Stimulated activated CD4-positive, alpha-beta T cell treated with anti-CD3 and anti-CD28 coated beads, Interleukin-1b, Interleukin-23, amount 100 ng/mL, for 4 hours (primary cell): ENCODE measurements at regions not wholly inside any gene's neighbourhood (a gene's known extent, or its start where the extent isn't known, plus 50 kb on each side); places are given as distances from the start of the nearest gene placed in this dataset.

Source experiments
- DNase-seq, 2 donors: peaks; one replicate each; pipeline ENCODE4 v3.0.0-alpha.2; 2020; ENCODE audit warnings: low read depth in 2 of 2

DNA sequence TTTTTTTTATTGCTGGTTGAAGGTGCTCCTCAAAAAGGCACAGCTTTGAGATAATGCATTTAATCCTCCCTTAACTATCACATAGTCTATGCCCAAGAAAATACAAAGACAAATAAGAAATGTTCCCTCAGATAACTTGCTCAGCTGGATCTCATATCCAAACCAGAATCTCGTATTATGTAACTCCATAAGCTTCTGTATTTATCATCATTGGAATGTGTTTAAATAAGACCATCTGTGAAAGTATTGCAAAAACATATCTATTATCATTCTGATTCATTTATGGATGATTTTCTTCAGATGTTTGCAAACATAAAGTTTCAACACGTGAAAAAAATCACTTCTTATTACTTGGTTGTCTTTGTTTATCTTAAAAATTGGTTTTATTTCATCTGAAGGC, 190.9 kb downstream of the IRS2 start:
- DNase-seq: no peak

DNA sequence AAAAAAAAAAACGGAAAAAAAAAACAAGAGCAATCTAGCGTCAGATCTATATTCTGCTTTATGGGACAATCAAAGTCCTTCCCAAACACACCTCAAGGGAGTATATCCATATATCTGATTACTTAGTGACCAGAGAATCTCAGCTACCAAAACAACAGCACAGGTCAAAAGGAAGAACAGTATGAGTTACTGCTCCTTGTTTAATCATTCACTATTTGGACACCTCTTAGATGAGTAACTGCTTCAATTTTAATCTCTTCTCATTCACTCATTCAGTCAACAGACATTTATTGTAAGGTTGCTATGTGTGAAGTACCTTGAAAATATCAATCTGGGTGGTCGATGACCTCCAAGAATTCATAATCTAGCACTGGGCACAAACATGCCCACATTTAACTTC, 193.2 kb downstream of the IRS2 start:
- DNase-seq: no peak

DNA sequence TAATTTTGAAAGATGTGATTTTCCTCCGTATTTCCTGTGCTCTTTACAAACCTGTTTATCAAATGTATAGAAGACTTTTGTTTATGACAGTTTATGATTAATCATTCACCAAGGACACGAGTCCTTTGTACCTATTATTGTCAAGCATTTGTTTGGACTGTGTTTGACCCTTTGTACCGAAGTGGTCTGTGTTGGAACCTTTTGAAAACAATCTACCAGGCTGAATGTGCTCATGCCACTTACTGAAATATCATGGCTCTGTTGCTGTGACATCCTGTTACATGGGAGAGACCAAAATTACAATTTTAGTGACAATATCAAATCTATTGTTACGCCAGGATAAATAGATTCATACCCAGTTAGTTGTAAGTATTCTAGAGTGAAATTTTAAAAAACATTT, 193.6 kb downstream of the IRS2 start:
- no peak for DNase-seq

DNA sequence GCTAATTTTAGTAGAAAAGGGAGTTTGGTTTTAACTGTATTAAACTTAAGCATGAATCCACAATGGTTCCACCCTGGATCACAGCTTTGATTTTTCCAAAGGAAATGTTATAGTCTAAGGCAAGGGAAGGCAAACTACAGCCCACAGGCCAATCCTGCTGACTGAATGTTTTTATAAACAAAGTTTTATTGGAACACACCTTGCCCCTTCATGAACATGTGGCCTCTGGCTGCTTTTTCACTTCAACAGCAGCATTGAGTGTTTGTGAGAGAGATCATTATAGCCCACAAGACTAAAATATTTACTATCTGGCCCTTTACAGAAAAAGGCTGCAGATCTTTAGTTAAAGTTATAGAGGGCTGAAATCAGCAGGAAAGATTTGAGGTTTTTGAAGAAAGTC, 198.7 kb downstream of the IRS2 start:
- no peak for DNase-seq

DNA sequence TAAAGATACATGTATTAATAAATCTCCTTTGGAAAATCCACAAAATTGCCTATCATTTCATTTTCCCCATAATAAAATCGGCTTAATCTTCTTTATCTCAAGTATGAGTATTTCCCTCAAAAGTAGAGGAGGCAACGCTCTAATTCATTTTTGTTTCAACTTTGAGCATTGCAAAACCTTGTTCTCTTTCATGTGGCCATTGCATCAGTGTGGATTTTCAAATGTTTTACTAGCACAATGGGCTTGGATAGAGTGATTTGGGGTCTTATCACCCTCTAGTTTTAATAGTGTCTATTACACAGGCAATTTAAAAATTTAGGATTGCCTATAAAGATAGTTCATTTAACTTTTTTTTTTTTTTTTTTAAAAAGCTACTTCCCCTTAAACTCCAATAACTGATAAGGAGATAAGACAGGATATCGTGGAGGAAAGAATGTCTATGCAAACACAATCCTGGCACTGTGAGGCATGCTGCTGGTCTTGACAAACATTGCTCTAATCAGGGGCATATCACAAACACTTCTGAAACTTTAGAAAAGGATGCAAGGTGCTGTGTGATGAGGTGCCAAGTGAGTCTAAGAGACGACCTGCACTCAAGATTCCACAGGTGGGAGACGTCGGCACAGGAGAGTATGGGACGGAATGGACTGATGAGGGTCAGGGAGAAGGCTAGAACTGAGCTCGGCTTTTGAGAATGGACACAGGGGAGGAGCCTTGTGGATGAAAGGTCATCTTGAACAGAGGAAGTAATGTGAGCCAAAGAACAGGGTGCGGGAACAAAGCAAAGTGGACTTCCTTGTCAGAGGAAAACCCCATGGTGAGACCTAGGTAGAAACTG, 199.7 kb downstream of the IRS2 start:
- no peak for DNase-seq

DNA sequence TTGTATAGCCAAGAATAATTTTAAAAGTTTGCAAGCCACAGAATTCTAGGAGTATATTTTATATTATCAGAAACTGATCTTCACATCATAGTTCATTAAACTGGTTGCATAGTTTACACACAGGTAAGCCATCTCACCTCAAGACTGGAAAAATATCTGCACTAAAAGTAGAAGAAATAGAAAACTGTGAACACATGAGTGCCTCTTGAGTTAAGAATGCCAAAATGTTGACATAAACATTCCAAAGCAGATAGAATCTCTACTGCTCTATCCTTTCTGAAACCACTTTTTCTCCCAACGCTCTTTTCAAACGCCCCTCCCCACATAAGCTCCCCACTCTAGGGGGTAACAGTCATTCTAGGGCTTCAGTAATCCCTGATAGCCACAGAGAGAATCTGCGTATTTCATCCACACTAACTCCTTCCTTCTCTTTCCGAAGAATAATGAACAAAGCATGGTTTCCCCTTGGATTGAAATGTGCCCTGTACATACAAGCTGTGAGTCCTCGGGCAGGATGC, 201.5 kb downstream of the IRS2 start:
- DNase-seq: no peak

DNA sequence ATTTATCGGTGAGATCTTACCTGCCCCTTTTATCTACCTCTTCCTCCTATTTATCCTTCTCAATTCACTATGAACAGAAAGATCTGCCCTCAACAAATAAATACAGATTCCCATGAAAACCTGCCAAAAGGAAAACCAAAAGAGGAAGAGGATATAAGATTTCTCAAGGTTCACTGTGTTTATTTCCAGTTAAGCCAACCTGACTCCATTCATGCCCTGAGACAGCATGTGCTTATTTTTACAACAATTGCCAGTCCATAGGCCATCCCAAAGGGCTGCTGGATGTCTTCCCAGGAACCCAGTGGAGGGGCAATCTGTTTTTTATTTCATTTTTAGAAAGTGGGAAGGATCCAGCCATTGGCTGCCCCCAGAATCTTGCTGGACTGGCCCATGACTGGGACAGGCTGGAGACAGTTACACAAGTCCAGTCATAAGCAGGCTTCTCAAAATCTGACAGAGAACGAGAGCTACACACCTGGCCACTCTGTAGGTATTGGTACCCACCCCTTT, 209.1 kb downstream of the IRS2 start:
- DNase-seq: no peak

DNA sequence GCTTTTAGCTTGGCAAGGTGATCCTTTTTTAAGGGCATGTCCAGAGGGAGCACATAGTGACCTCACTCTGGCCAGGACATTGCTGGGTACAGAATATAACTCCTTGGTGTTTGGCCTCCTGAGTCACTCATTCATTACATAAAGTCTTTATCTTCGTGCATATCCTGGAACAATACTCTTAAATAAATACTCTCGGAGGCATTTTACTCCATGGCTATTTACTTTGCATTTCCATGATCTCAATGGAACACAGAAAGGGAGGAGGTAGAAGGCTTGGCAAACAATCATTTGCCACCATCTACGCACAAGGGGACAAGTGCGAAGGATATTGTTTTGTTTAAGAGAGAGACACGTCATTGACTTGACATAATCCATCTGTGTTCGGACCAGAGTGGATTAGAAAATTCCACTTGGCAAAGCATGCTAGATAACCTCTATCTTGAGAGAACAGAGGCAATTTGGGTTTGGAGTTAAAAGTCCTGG, 210.0 kb downstream of the IRS2 start:
- no peak for DNase-seq

DNA sequence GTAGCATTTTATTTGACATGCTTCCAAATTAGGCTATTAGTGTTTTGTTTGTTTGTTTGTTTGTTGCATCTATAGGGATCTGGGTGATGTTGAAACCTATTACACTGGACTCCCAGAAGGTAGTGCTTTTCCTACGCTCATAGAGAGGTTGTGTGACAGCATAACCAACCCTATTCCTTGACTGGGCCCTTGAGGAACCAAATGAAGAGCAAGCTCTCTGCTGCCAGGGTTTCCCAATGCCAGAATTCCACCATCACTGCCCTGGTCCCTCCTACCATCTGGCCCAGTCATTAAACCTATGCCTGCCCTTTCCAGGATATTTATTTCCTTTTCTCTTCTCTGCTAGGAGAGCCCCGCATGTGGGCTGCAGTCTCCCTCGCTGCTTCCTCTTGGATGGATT, 210.6 kb downstream of the IRS2 start:
- DNase-seq: no peak

DNA sequence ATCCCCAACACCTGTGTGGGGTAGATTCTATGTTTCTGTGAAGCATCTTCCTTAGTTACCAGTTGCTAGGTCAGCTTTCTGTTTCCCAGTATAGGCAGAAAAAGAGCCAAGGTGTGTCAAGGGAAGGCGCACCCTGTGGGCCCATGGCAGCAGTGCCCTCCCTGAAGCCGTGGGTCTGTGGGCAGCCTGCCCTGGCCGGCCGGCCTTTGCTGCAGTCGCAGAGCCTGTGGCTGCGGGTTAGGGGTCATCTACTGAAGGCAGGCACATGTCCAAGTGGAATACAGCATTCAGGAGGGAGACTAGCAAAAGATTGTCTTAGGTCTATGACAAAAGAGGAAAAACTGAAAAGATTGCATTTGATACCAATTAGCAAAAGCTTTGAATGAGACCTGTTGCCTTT, 214.0 kb downstream of the IRS2 start:
- no peak for DNase-seq

DNA sequence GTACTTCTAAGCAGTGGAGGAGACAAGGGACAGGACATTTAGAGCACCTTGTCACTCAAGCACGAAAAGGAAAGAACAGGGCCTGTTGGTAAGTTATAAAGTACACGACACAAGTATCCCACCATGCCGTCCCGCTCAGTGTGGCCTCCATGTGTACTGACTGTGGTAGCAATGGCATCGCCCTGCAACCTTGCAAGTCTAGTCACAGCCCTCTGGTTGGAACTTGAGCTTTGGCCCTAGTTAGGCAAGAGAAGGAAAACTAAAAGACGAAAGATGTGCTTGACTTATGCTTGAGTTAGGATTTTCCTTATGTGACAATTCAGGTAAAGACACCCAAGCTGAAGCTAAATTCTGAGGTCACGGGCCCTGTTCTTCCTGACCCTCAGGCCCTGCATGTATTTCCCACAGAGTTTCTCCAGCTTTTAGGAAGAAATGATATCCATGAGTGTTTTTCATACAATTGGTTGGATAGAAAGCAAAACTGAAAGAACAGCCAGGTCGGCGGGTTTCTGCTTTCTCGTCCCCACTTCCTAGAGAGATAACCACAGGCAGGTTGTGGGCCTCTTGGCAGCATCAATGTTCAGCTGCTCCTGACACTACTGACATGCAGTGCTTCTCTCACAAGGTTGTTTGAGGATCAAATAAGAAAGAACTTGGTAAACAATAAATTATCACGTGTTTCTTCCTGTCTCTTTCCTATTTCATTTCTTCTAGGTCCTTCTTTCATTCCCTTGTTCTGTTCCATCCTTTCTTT, 216.2 kb downstream of the IRS2 start:
- DNase-seq: peak in 1 of 2 donors; percentile 5

DNA sequence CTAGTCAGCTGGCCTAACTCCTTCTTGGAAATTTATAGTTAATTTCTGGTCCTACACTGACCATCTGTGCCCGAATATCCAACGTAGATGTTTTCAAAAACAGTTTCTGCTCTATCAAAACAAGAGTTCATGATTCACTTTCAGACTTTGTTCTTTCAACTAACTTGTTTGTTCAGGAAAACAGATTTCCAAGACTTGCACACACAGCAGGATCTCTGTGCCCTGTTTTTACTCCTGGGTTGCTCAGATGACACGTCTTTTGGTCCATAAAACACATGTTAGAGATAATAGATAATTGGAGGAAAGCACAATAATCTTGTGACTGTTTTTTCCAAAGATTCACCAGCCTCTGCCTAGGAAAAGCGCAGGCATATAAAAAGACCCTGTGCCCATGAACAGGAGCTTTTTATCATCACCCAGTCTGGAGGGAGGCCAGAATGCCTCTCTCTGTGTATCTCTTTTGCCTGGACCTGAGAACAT, 218.0 kb downstream of the IRS2 start:
- no peak for DNase-seq

DNA sequence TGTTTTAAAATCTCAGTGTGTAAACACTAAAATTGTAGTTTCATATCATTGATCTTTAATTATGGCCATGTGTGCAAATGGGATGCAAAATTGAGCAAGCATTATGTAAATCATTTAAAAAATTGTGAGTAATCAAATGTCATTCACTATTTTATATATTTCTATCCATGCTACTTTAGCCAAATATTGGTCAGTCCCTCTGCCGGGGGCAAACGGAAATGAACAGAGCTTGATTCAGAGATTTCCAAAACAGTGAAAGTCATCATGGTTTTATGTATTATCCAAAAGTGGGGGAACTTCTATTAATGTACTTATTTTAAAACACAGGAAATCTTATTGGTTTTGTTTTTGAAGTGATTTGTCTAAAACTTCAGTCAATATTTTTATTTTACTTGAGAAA, 219.1 kb downstream of the IRS2 start:
- DNase-seq: no peak

DNA sequence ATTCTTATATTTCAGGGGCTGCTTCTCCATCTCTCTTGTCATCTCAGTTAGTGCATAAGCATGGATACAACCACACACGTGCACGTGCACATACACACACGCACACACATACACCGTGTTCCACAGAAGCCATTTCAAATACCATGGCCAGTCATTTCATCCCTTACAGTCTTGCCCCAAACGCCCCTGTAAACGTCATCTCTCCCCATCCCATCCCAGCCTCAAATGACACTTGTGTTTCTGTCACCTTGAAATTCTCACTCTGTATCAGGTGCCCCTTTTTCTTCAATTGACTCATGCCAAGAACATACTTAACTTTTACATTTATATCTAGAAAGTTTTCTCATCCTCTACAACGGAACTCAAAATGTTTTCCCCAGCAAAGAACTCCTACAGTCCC, 220.5 kb downstream of the IRS2 start:
- no peak for DNase-seq

DNA sequence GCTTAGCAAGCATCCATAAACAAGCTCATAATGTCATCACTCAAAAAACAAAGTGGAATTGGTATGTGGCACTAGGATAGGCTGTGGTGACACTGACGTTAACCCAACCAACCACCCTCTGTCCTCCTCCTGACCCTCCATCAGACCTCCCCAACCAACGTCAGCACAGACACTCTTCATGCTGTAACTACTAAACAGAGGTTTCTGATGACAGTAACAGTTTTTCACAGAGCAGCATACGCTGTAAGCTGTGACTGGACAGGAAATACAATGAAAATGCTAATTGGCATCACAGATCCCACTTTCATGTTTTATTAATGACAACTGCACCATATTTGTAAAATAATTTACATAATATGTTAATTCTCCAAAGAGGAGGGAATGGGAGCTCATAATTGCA, 238.0 kb downstream of the IRS2 start:
- no peak for DNase-seq

DNA sequence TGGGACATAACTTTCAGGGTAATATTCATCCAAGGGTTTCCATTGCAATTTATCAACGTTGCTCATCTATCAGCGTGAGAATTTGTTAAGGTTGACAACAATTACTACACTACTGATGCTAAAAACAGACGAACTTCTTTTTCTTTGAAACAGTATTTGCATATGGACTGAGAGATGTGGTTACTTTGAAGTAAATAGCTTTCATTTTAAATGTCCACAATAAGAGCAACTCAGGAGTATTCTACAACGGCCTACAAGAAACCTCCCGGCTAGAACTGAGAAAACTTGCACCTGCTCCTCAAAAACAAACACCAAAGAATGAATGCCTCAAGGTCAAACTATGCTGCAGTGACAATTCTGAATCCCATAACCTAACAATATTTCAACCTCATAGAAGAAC, 238.4 kb downstream of the IRS2 start:
- no peak for DNase-seq

DNA sequence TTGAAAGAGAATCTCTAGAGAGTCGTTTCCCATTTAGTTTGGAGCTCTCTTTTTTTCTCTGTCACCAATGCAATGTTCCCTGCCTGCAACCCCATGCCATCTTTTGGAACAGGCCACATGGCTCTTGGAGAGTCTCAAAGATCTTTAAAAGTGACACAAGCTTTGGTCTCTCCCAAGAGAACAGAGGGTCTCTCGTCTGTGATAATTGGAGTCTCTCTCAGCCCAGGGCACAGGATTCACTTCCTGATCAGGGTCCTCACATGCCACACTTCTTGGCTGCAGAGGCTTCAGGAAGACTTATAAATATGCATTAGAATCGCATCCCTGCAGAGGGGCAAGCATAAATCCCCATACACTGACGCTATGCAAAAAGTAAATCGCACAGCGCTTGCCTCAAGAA, 240.5 kb downstream of the IRS2 start:
- DNase-seq: no peak

DNA sequence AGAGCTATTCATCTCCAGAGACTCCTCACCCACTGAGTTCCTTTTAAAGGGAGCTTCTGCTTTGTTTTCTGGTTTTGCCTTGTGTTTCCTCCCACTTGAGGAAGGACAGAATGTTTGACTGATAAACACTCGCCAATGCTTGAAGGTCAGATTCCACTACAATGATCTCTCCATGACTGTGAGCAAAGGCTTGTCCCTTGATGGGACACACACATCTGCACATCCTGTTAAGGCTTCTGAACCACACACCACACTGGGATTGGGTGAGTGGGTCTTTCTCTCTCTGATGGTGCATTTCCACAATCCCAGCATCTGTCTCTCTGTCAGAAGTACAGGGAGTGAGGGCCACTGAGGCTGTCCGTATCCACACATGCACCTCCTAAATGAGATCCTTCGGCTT, 245.3 kb downstream of the IRS2 start:
- DNase-seq: no peak

DNA sequence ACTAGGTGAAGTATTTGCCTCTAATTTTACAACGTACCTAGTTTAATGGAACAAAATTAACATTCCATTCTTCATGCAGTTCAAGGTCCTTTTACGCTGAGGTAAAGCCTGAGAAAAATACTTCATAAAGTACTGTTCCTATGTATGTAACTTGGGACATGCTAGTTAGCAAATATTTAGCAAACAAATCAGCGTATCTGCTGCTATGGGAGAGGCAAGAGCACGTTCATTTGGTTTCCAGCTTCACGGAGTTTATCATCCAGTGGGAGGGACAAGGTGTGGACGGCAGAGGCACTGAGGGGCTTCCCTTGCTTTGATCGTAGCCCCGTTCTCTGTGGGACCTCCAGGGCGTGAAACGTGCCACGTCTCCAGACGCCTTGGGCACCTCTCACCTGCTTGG, 248.8 kb downstream of the IRS2 start:
- no peak for DNase-seq

DNA sequence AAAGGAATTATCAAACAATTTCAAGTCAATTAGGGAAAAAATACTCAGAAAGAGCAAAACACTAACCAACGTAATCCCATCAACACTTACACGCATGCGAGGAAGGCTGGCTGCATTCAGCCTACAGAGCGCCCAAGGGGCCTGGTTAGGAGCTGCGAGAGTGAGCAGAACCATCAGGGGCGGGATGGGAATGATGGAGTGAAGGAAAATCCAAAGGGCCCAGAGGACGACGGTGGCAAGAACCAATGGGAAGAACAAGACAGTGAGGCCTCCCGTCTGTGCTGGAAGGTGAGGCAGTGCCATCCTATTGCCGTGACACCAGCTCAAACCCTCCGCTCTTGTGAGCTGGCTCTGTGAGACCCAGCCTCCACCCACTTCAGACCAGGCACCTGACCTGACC, 253.0 kb downstream of the IRS2 start:
- no peak for DNase-seq

DNA sequence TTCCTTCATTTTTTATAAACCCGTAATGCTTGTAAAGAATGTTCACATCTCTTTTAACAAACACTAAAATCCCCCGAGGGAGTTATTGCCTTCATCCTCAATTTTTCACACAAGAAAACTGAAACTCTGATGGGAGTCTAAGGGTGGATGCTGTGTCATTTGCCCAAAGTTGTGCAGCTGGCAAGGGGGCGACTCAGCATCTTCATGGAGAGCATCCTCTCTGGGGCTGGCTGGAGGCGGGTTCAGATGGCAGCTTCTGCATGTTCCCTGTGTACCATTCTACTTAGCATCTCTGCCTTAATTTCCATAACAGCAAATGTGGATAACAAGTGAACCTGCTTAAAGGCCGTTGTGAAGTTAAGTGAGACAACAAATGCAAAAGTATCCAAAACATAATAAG, 256.4 kb downstream of the IRS2 start:
- no peak for DNase-seq

DNA sequence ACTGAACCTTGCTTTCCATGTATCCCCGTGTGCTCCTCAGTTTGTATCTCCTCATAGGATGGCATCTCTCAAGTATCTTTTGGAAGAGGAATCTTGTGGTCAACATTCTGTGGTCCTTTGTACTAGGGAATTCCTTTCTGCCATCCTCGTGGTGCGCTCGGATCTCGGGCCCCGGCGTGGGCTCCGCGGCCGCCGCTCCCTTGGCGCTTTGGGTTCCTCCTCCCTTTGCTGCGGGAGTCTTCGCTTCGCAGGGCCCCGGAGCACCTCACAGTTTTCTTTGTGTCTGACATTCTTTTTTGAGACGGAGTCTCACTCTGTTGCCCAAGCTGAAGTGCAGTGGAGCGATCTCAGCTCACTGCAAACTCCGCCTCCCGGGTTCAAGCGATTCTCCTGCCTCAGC, 264.7 kb downstream of the IRS2 start:
- DNase-seq: no peak

DNA sequence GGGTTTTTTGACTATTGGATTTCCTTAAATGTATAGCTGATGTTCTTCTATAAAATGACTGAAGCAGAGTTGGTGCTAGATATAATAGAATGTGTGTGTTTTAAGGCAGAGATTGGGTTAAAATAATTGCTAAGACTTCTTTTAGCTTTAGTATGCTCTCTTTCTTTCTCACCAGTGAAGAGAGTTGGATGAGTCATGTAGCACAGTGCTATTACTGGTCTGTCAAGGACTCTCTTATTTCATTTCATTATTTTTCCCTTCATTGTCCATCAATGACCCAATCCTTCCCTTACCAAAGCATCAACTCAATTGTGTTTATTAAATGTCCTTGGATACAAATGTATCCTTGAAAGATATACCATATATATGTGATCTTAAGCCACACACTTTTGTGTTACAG, 268.9 kb downstream of the IRS2 start:
- DNase-seq: no peak
